HCEC 1CT (cell line): ENCODE measurements at regions not wholly inside any gene's neighbourhood (a gene's known extent, or its start where the extent isn't known, plus 50 kb on each side); places are given as distances from the start of the nearest gene placed in this dataset.
"Not testable (repeated sequence)": the region's sequence is repeated elsewhere in the genome, so short reads cannot be mapped to it uniquely, and the experiment has no call there.

Source experiments
- DNase-seq: peaks from one replicate; pipeline ENCODE4 v3.0.0-alpha.2; 2017

DNA sequence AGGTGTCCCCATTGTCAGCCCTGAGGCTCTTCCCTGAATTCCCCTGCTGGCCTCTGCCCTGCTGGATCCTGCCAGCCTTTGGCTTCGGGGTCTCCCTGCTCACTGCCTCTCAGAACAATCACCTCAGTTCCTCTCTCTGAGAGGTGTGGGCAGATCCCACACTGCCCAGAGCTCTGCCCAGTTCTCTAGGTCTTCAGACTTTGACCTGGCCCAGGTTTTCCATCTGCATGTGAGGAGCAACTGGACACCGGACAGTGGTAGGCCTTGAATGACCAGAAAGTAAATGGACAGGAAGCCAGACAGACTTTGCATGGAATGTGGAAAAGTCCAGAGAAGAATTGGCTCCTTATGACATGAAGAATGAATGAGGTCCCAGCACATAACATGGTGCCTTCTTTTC is 111.8 kb downstream of the FOXD4L6 start:
- DNase-seq: not testable (repeated sequence)

DNA sequence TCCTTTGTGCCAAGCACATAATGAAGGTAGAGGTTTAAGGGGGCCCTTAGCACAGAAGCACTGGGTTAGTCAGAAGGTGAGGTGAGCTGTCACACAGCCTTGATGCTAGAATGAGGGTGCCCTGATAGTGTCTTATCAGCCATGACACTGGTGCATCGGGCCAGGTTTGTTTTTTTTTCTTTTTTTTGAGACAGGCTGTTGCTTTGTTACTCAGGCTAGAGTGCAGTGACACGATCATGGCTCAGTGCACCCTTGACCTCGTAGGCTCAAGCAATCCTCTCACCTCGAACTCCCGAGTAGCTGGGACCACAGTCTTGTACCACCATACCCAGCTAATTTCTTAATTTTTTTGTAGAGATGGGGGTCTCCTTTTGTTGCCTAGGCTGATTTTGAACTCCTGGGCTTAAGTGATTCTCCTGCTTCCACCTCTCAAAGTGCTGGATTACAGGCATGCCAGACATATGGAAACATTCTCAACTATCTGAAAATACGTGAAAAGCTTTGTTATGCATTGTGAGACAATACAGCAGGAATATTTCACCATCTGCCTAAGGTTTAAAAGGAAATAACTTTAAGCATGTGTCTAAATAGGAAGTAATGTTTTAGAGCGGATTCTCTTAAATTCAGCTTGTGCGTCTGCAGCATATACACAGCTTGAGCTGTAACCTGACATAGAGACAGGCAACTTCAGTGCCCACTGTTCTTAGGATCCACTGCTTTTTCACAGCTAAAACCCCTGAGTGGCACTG is 128.4 kb downstream of the FOXD4L6 start:
- DNase-seq: not testable (repeated sequence)

DNA sequence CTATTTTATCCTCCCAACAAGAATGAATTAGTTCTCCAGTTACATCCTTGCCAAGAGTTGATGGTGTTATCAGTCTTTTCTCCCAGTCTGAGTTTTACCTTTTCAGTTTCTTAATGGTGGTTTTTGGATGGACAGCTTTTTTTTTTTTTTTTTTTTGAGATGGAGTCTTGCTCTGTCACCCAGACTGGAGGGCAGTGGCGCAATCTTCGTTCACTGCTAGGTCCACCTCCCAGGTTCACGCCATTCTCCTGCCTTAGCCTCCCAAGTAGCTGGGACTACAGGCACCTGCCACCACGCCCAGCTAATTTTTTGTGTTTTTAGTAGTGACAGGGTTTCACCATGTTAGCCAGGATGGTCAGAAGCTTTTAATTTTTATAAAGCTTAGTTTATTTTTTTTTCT is 133.0 kb downstream of the FOXD4L6 start:
- not testable (repeated sequence) for DNase-seq

GRCh38 chr9:40993842-40994241 is 134.6 kb downstream of the FOXD4L6 start:
- DNase-seq: not testable (repeated sequence)

- not testable (repeated sequence) for DNase-seq
Measured at GRCh38 chr9:40993375-40993774, 135.1 kb downstream of the FOXD4L6 start.

DNA sequence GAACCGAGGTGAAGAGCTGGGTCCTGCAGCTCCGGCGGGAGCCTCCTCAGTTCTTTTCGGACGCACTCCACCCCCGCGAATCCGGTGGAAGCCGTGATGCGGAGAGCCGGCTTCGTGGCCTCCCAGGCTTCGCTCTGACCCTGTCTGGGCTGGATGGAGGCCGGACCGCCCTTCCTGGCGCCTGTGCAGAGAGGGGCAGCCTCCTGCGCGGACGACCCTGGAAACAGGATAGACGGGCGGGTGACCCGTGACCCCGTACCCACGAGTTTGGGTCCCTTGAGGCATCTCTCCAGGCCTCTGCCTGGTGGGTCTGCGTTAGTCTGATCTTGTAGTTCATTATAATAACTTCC is 136.0 kb downstream of the FOXD4L6 start:
- not testable (repeated sequence) for DNase-seq

DNA sequence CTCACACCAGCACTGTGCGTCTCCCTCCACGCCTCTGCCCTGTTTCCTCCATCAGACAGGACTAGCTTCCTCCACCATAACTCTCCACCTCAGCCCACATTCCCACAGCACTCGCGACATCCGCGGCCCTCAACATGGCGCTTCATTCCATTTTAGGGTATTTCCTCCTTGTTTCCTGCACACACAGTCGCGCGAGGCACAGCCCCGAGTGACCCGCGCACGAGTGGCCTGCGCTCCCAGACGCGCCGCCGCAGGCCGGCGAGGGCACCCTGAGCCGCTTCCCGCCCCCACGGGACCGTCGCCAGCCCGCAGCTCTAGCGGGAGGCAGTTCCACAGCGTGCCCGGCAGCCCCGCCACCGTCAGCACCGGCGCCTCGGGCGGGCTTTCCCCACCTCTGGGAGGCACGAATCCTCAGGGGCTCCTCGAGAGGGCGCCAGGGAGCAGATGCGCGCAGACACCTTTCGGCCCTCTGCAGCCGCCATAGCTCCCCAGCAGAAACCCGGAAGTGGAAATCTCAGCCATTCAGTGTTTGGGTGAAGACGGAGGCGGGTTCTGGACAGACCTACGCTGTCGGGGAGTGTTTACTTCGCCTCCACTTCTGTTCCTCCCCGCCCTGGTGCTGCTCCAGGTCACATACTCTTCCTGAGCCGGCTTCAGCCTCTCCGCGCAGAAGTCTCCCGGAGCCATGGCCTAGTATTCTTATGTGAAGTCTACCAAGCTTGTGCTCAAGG is 136.6 kb downstream of the FOXD4L6 start:
- peak; percentile 99 for DNase-seq

DNA sequence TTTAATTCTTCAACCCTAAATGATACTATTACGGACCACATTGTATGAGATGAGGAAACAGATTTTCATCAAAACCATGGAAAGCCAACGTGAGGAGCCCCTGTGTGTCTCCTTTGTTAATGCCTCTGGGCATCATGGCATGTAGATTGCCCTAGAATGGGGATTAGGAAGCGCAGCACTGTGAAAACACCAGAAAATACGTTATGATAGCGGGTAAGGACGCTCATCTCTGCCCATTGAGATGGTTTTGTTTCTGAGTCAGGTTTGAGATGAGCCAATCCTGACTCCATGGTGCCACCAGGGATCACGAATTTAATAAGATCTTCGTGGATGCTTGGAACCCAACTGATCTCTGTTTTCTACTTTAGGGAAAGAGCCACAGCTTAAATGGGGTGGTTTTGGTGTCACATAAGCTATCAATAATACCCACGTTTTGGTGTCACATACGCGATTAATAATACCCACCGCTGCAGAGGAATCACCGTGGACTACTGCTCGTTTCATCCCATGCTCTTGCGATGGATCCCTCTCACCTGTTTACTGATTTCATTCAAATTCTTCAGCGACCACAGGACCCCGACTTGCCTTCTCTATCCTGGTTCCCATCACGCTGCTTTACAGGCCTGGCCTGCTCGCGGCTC is 137.3 kb downstream of the FOXD4L6 start:
- DNase-seq: not testable (repeated sequence)

GRCh38 chr9:40986332-40986731 is 142.1 kb downstream of the FOXD4L6 start:
- DNase-seq: not testable (repeated sequence)

GRCh38 chr9:40975351-40975750 is 153.1 kb downstream of the FOXD4L6 start:
- not testable (repeated sequence) for DNase-seq

DNA sequence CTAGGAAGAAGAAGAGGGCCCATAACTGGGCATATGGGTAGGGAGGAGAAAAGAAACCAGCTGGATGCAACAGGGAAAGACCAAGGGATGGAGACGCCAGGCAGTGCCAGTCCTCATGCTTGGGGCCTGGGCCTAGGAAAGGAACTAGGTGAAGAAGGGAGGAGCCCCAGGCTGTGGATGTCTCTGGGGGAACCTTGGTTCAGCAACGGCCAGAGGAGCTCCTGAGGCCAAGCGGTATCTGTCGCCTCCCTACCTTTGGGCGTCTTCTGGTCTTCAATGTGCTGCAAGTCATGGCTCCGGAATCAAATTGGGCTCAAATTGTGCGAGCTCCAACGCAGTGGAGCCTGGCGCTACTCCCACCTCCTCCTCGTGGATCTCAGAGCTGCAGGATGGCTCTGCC is 153.6 kb downstream of the FOXD4L6 start:
- not testable (repeated sequence) for DNase-seq

GRCh38 chr9:40971773-40972172 is 156.7 kb downstream of the FOXD4L6 start:
- not testable (repeated sequence) for DNase-seq

- not testable (repeated sequence) for DNase-seq
Measured at GRCh38 chr9:40970340-40970739, 158.1 kb downstream of the FOXD4L6 start.

GRCh38 chr9:40962461-40962860 is 166.0 kb downstream of the FOXD4L6 start:
- not testable (repeated sequence) for DNase-seq

GRCh38 chr9:40951876-40952494 is 176.5 kb downstream of the FOXD4L6 start:
- DNase-seq: not testable (repeated sequence)

GRCh38 chr9:40946228-40946627 is 182.3 kb downstream of the FOXD4L6 start:
- DNase-seq: not testable (repeated sequence)

DNA sequence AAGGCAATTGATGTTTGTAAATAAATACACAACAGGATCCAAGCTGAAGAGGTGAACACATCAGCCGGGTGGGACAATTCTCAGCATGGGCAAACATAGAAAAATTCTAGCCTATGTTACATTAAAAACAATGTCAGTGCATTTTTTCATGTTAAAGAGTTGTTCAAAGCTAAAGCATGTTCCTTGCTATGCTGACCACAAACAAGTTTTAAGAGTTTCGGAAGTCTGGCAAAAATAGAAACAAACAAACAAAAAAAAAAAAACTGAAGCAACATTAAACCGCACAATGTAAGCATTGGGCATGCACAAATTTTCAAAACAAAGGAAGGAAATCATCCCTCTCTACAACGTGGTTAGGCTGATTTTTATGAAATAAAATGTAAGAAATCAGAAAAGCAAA is 185.8 kb downstream of the FOXD4L6 start:
- not testable (repeated sequence) for DNase-seq

- DNase-seq: not testable (repeated sequence)
Measured at GRCh38 chr9:40939888-40940209, 188.6 kb downstream of the FOXD4L6 start.

DNA sequence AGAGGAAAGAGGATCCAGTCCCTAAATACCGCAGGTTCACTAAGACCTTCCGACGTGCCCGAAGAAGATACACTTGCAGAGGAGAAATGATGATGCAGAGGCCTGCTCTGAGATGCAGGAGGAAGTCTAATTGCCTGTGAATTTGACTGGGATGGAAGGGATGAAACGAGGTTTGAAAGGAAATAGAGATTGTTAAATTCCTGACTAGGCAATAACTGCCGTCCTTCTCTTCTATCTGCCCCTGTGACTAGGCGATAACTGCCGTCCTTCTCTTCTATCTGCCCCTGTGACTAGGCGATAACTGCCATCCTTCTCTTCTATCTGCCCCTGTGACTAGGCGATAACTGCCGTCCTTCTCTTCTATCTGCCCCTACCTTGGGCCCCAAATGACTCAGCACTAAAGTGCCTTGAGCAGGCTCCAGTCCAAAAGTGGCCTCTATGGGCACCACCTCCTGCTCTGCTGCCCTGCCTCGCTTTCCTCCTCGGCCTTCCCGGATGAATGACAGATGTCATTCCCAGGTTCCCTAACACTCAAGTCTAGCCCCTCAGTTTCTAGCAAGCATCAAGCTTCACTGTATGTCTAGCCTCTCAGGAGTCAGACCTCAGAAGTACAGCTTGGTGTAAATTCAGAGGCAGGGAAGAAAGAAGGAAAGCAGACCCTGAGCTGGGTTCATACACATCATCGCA is 189.1 kb downstream of the FOXD4L6 start:
- DNase-seq: not testable (repeated sequence)

GRCh38 chr9:40935336-40935735 is 193.1 kb downstream of the FOXD4L6 start:
- DNase-seq: no peak

DNA sequence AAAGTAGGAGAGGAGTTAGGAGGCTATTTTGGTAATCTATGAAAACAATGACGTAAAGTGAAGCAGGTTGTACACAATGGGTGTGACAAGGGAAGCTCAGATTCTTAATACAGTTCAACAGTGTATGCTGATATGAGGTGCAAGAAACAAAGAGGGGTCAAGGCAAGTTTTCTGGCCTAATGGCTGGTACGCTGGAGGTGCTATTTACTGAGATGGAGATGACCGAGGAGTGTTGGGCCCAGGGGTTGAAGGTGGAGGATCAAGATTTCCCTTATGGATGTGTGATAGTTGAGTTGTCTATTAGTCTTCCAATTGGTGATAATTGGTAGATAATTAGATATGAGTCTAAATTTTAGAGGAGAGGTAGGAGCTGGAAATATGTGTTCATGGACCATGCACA is 194.0 kb downstream of the FOXD4L6 start:
- DNase-seq: not testable (repeated sequence)

DNA sequence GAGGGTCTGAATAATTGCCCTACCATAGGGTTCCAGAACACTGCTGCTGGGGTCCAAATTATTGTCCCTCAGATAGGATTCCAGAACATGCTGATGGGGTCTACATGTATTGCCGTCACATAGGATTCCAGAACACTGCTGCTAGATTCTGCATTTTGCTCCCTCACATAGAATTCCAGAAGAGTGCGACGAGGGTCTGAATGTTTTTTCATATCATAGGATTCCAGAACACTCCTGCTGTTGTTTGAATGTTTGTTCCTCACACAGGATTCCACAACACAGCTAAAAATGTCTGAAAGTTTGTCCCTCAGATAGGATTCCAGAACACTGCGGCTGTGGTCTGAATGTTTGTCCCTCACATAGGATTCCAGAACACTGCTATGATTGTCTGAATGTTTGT is 198.1 kb downstream of the FOXD4L6 start:
- DNase-seq: not testable (repeated sequence)

DNA sequence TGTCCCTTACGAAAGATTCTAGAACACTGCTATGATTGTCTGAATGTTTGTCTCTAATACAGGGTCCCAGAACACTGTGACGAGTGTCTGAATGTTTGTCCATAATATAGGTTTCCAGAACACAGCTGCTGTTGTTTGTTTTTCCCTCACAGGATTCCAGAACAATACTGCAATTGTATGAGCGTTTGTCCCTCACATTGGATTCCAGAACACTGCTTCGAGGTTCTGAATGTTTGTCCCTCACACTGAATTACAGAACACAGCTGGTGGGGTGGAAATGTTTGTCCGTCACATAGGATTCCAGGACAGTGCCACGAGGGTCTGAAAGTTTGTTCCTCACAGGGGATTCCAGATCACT is 199.0 kb downstream of the FOXD4L6 start:
- DNase-seq: not testable (repeated sequence)
